Mammary epithelial cell (primary cell): ENCODE measurements at regions not wholly inside any gene's neighbourhood (a gene's known extent, or its start where the extent isn't known, plus 50 kb on each side); places are given as distances from the start of the nearest gene placed in this dataset.

Source experiments
- CTCF ChIP-seq, 2 donors: IDR thresholded peaks in 1 of 2; conservative IDR thresholded peaks in 1 of 2; 2 replicates each; pipeline ENCODE4 v1.5.1; 2011 to 2012; ENCODE audit warnings: inconsistent platforms in 2 of 2, low read length in 2 of 2, mild to moderate bottlenecking in 2 of 2, control low read depth in 1 of 2, low read depth in 1 of 2; ENCODE audit not compliant: insufficient read depth in 1 of 2; ENCODE audit errors: extremely low read depth in 1 of 2
- EZH2 ChIP-seq: IDR thresholded peaks from 2 replicates; pipeline ENCODE4 v1.6.1; 2012; ENCODE audit warnings: low read length, inconsistent platforms, borderline replicate concordance

GRCh38 chr7:68542831-68543230 is 1055.4 kb upstream of the AUTS2 start:
- TF ChIP-seq CTCF (conservative IDR thresholded peaks at IDR 0.05 in 1 of 2, IDR thresholded peaks at IDR 0.05 in 1 of 2; ENCODE audit: extremely low read depth in 1 of 2, insufficient read depth in 1 of 2, low read depth in 1 of 2, low read length in 2 of 2) (no peak), EZH2 (no peak)
